Smooth muscle cell (in vitro differentiated cells): ENCODE measurements at regions not wholly inside any gene's neighbourhood (a gene's known extent, or its start where the extent isn't known, plus 50 kb on each side); places are given as distances from the start of the nearest gene placed in this dataset.

Experiments
- DNase-seq: peaks from one replicate; lab custom pipeline; 2025; ENCODE audit not compliant: unreplicated experiment; lab: John Stamatoyannopoulos, UW
- H2AFZ ChIP-seq: fragments of 200-600 bp; sonication (generic); 2 replicates; pipeline ENCODE4 v1.6.0; 2016; ENCODE audit warnings: antibody characterized with exemption, low read depth, mild to moderate bottlenecking
- H3F3A ChIP-seq: fragments of 200-600 bp; sonication (generic); 2 replicates; pipeline ENCODE4 v1.6.0; 2017; ENCODE audit warnings: antibody characterized with exemption, low read depth
- H3K27ac ChIP-seq: fragments of 200-600 bp; sonication (generic); 2 replicates; pipeline ENCODE4 v1.5.1; 2016; ENCODE audit warnings: low read depth, mild to moderate bottlenecking
- H3K27me3 ChIP-seq: fragments of 200-600 bp; sonication (generic); 2 replicates; pipeline ENCODE4 v1.6.1; 2016; ENCODE audit warnings: low read depth, mild to moderate bottlenecking
- H3K36me3 ChIP-seq: fragments of 200-600 bp; sonication (generic); 2 replicates; pipeline ENCODE4 v1.5.1; 2016; ENCODE audit warnings: low read depth
- H3K4me1 ChIP-seq: fragments of 200-600 bp; sonication (generic); 2 replicates; pipeline ENCODE4 v1.5.1; 2016; ENCODE audit warnings: low read depth
- H3K4me2 ChIP-seq: fragments of 200-600 bp; sonication (generic); 2 replicates; pipeline ENCODE4 v1.6.0; 2016; ENCODE audit warnings: mild to moderate bottlenecking
- H3K4me3 ChIP-seq: fragments of 200-600 bp; sonication (generic); 2 replicates; pipeline ENCODE4 v1.5.1; 2016; ENCODE audit warnings: mild to moderate bottlenecking
- H3K79me2 ChIP-seq: fragments of 200-600 bp; sonication (generic); 2 replicates; pipeline ENCODE4 v1.6.0; 2016; ENCODE audit warnings: low read depth, mild to moderate bottlenecking
- H3K9ac ChIP-seq: fragments of 200-600 bp; sonication (generic); 2 replicates; pipeline ENCODE4 v1.6.0; 2016; ENCODE audit warnings: low read depth
- H3K9me3 ChIP-seq: fragments of 200-600 bp; sonication (generic); replicated peaks from 2 replicates; pipeline ENCODE4 v1.5.1; 2016; ENCODE audit warnings: low read depth
- H4K20me1 ChIP-seq: fragments of 200-600 bp; sonication (generic); 2 replicates; pipeline ENCODE4 v1.6.0; 2016; ENCODE audit warnings: low read depth
- WGBS: methylation state at CpG from one replicate; pipeline ENCODE4 v1.1.7; 2016; ENCODE audit warnings: low lambda C conversion rate; 5-methylcytosine and 5-hydroxymethylcytosine counted together
- TF ChIP-seq, protein P1 (sequence below): fragments of 200-600 bp; sonication (generic); IDR thresholded peaks from 2 replicates; pipeline ENCODE4 v1.5.1; 2017; ENCODE audit warnings: borderline replicate concordance, mild to moderate bottlenecking, antibody characterized with exemption; ENCODE audit not compliant: insufficient read depth, poor library complexity, severe bottlenecking

- Histone ChIP-seq H3K9me3 (no peaks in the 10 kb centered on the region), H3K4me1 (no peaks in the 10 kb centered on the region), H4K20me1 (no peaks in the 10 kb centered on the region), H3F3A (no peaks in the 10 kb centered on the region), H3K79me2 (no peaks in the 10 kb centered on the region), H3K27me3 (no peaks in the 10 kb centered on the region), H2AFZ (no peak overlapping the region), H3K36me3 (no peaks in the 10 kb centered on the region), H3K4me3 (no peak overlapping the region), H3K9ac (no peak overlapping the region), H3K27ac (no peak overlapping the region), H3K4me2 (no peak overlapping the region)
- TF ChIP-seq, protein P1, sequence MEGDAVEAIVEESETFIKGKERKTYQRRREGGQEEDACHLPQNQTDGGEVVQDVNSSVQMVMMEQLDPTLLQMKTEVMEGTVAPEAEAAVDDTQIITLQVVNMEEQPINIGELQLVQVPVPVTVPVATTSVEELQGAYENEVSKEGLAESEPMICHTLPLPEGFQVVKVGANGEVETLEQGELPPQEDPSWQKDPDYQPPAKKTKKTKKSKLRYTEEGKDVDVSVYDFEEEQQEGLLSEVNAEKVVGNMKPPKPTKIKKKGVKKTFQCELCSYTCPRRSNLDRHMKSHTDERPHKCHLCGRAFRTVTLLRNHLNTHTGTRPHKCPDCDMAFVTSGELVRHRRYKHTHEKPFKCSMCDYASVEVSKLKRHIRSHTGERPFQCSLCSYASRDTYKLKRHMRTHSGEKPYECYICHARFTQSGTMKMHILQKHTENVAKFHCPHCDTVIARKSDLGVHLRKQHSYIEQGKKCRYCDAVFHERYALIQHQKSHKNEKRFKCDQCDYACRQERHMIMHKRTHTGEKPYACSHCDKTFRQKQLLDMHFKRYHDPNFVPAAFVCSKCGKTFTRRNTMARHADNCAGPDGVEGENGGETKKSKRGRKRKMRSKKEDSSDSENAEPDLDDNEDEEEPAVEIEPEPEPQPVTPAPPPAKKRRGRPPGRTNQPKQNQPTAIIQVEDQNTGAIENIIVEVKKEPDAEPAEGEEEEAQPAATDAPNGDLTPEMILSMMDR: no peak
- no peak for DNase-seq
- WGBS: 58% methylated on average over 3 of the region's 3 CpGs
Measured at GRCh38 chr9:117974108-117974507, 269.9 kb downstream of the TLR4 start.

- Histone ChIP-seq H3K79me2 (no peaks in the 10 kb centered on the region), H3K9ac (no peak overlapping the region), H3K4me3 (no peak overlapping the region), H3F3A (no peaks in the 10 kb centered on the region), H3K4me1 (no peaks in the 10 kb centered on the region), H3K27me3 (peaks cover 9% of the 10 kb centered on the region), H3K9me3 (no peaks in the 10 kb centered on the region), H2AFZ (no peak overlapping the region), H3K36me3 (no peaks in the 10 kb centered on the region), H3K27ac (no peak overlapping the region), H3K4me2 (no peak overlapping the region), H4K20me1 (no peaks in the 10 kb centered on the region)
- WGBS: 98% methylated on average over 2 of the region's 2 CpGs
- TF ChIP-seq, protein P1: no peak
- DNase-seq: no peak
Measured at GRCh38 chr9:117979914-117980313, 275.7 kb downstream of the TLR4 start.

DNA sequence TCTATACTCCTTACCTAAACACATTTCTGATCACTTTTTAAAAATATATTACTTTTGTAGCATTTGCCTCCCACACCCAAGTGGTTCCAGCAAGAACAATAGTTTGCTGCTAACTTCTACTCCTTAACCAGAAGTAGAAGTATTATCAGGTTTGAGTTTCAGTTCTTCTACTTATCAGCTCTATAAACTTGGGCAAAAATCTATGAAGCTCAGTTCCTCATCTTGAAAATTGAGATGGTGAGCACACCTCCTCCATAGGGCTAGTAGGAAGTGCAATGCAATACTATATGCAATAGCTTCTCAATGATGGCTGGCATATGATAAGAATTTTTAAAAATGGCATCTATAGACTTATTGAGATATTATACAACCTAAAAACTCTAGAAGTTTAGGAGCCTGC, 283.7 kb downstream of the TLR4 start:
- H3K36me3 ChIP-seq: no peaks in the 10 kb centered on the region
- no peak overlapping the region for H3K4me3 ChIP-seq
- H4K20me1 ChIP-seq: no peaks in the 10 kb centered on the region
- no peaks in the 10 kb centered on the region for H3F3A ChIP-seq
- H2AFZ ChIP-seq: no peak overlapping the region
- no peaks in the 10 kb centered on the region for H3K4me1 ChIP-seq
- H3K27ac ChIP-seq: no peak overlapping the region
- H3K27me3 ChIP-seq: no peaks in the 10 kb centered on the region
- DNase-seq: no peak
- H3K9ac ChIP-seq: no peak overlapping the region
- H3K79me2 ChIP-seq: no peaks in the 10 kb centered on the region
- no peaks in the 10 kb centered on the region for H3K9me3 ChIP-seq
- H3K4me2 ChIP-seq: no peak overlapping the region
- TF ChIP-seq, protein P1: no peak

- 73% methylated on average over 6 of the region's 6 CpGs for WGBS
- no peak overlapping the region for H3K9ac ChIP-seq
- no peak overlapping the region for H3K27ac ChIP-seq
Measured at GRCh38 chr9:117992006-117992405, 287.8 kb downstream of the TLR4 start.

More at GRCh38 chr9:117992006-117992405, 287.8 kb downstream of the TLR4 start:
- H3K4me1 ChIP-seq: no peaks in the 10 kb centered on the region
- H2AFZ ChIP-seq: no peak overlapping the region
- H3K9me3 ChIP-seq: no peaks in the 10 kb centered on the region
- H3K36me3 ChIP-seq: no peaks in the 10 kb centered on the region
- DNase-seq: no peak
- H3K4me3 ChIP-seq: no peak overlapping the region
- H3K79me2 ChIP-seq: no peaks in the 10 kb centered on the region
- TF ChIP-seq, protein P1: no peak
- H3F3A ChIP-seq: no peaks in the 10 kb centered on the region
- H3K27me3 ChIP-seq: peaks cover 3% of the 10 kb centered on the region
- H3K4me2 ChIP-seq: no peak overlapping the region
- no peaks in the 10 kb centered on the region for H4K20me1 ChIP-seq
